CD14-positive monocyte (primary cell): ENCODE measurements at regions not wholly inside any gene's neighbourhood (a gene's known extent, or its start where the extent isn't known, plus 50 kb on each side); places are given as distances from the start of the nearest gene placed in this dataset.
"Not testable (repeated sequence)": the region's sequence is repeated elsewhere in the genome, so short reads cannot be mapped to it uniquely, and the experiment has no call there.

ENCODE experiments used
- DNase-seq, 3 donors: peaks; one replicate each; pipeline ENCODE4 v3.0.0-alpha.2; 2011 to 2022
- H2AFZ ChIP-seq: 2 replicates; pipeline ENCODE4 v1.6.0; 2012; ENCODE audit warnings: mild to moderate bottlenecking, low read depth, low read length, inconsistent platforms; ENCODE audit not compliant: insufficient read depth, poor library complexity, severe bottlenecking
- H3K27ac ChIP-seq, 2 donors: 1 replicate in 1 of 2; 2 replicates in 1 of 2; pipeline ENCODE4 v1.5.1; 2012 to 2013; ENCODE audit warnings: low read length in 2 of 2, control low read depth in 1 of 2, inconsistent platforms in 1 of 2, low read depth in 1 of 2, mild to moderate bottlenecking in 1 of 2
- H3K27me3 ChIP-seq, 2 donors: one replicate each; pipeline versions ENCODE4 v1.6.0 to v1.6.1; 2011 to 2013; ENCODE audit warnings: low read length in 2 of 2; ENCODE audit not compliant: control insufficient read depth in 2 of 2, insufficient read depth in 2 of 2
- H3K36me3 ChIP-seq, 2 donors: replicated peaks in 1 of 2; 1 replicate in 1 of 2; 2 replicates in 1 of 2; pipeline versions ENCODE4 v1.5.1 to v1.6.1; 2012 to 2013; ENCODE audit warnings: low read length in 2 of 2, control low read depth in 1 of 2, inconsistent platforms in 1 of 2, mild to moderate bottlenecking in 1 of 2; ENCODE audit not compliant: insufficient read depth in 2 of 2, control insufficient read depth in 1 of 2
- H3K4me1 ChIP-seq, 2 donors: 1 replicate in 1 of 2; 2 replicates in 1 of 2; pipeline versions ENCODE4 v1.5.1 to v1.6.1; 2012 to 2013; ENCODE audit warnings: low read length in 2 of 2, control low read depth in 1 of 2, inconsistent platforms in 1 of 2, mild to moderate bottlenecking in 1 of 2, moderate library complexity in 1 of 2; ENCODE audit not compliant: insufficient read depth in 2 of 2, control insufficient read depth in 1 of 2
- H3K4me2 ChIP-seq: replicated peaks from 2 replicates; pipeline ENCODE3; 2012; ENCODE audit warnings: low read length, moderate library complexity, mild to moderate bottlenecking; ENCODE audit not compliant: poor library complexity, severe bottlenecking; ENCODE audit errors: extremely low read depth
- H3K4me3 ChIP-seq, 3 experiments: fragments of 200-600 bp in 1 of 3; sonication (generic) in 1 of 3; replicated peaks in 1 of 3; 1 replicate in 2 of 3; 2 replicates in 1 of 3; pipeline ENCODE4 v1.5.1; 2011 to 2013; ENCODE audit warnings: low read length in 3 of 3, mild to moderate bottlenecking in 3 of 3, control low read depth in 2 of 3, low read depth in 2 of 3, inconsistent platforms in 1 of 3, moderate library complexity in 1 of 3
- H3K79me2 ChIP-seq: 2 replicates; pipeline ENCODE4 v1.6.0; 2012; ENCODE audit warnings: mild to moderate bottlenecking, control low read depth, inconsistent platforms, low read length, moderate library complexity; ENCODE audit not compliant: insufficient read depth
- H3K9ac ChIP-seq: 2 replicates; pipeline ENCODE4 v1.6.0; 2017; ENCODE audit warnings: low read length, mild to moderate bottlenecking; ENCODE audit not compliant: insufficient read depth, poor library complexity, severe bottlenecking
- H3K9me3 ChIP-seq, 2 donors: replicated peaks in 1 of 2; 1 replicate in 1 of 2; 2 replicates in 1 of 2; pipeline versions ENCODE4 v1.5.1 to v1.6.1; 2012 to 2013; ENCODE audit warnings: low read length in 2 of 2, control low read depth in 1 of 2; ENCODE audit not compliant: control insufficient read depth in 1 of 2, insufficient read depth in 1 of 2
- H4K20me1 ChIP-seq: 2 replicates; pipeline ENCODE4 v1.6.0; 2012; ENCODE audit warnings: mild to moderate bottlenecking, low read length, control low read depth, moderate library complexity; ENCODE audit not compliant: insufficient read depth
- H3K27ac Mint-ChIP-seq, 7 donors: one replicate each; pipeline ENCODE4 v1.8.0; 2020; ENCODE audit warnings: mild to moderate bottlenecking in 7 of 7, mixed read lengths in 7 of 7, moderate library complexity in 6 of 7, inconsistent platforms in 2 of 7
- H3K27me3 Mint-ChIP-seq, 3 donors: one replicate each; pipeline ENCODE4 v1.8.0; 2021 to 2022; ENCODE audit warnings: low read depth in 3 of 3, mild to moderate bottlenecking in 3 of 3, mixed read lengths in 3 of 3, moderate library complexity in 3 of 3, inconsistent platforms in 1 of 3
- H3K36me3 Mint-ChIP-seq, 2 donors: one replicate each; pipeline ENCODE4 v1.8.0; 2020; ENCODE audit warnings: mixed read lengths in 2 of 2, inconsistent platforms in 1 of 2, mild to moderate bottlenecking in 1 of 2
- H3K4me1 Mint-ChIP-seq: one replicate; pipeline ENCODE4 v1.8.0; 2020; ENCODE audit warnings: mild to moderate bottlenecking, mixed read lengths
- H3K4me3 Mint-ChIP-seq, 2 donors: one replicate each; pipeline ENCODE4 v1.8.0; 2020; ENCODE audit warnings: mild to moderate bottlenecking in 2 of 2, mixed read lengths in 2 of 2, moderate library complexity in 1 of 2
- H3K9me3 Mint-ChIP-seq, 7 donors: one replicate each; pipeline ENCODE4 v1.8.0; 2020 to 2022; ENCODE audit warnings: mixed read lengths in 7 of 7, mild to moderate bottlenecking in 6 of 7, moderate library complexity in 6 of 7, inconsistent platforms in 2 of 7
- CTCF ChIP-seq: fragments of 200-600 bp; IDR thresholded peaks from one replicate; pipeline ENCODE4 v1.8.0; 2022; ENCODE audit warnings: antibody characterized with exemption, mild to moderate bottlenecking
- WGBS: methylation state at CpG from one replicate; pipeline ENCODE4 v1.1.5; 2013; ENCODE audit warnings: missing lambda C conversion rate; ENCODE audit not compliant: insufficient coverage; 5-methylcytosine and 5-hydroxymethylcytosine counted together
- intact Hi-C, 2 donors: fragments of 100-400 bp; cut with micrococcal nuclease; formaldehyde crosslinking; loops; one replicate each; pipeline versions ENCODE4 v1.15.0 to v1.15.1; 2023

DNA sequence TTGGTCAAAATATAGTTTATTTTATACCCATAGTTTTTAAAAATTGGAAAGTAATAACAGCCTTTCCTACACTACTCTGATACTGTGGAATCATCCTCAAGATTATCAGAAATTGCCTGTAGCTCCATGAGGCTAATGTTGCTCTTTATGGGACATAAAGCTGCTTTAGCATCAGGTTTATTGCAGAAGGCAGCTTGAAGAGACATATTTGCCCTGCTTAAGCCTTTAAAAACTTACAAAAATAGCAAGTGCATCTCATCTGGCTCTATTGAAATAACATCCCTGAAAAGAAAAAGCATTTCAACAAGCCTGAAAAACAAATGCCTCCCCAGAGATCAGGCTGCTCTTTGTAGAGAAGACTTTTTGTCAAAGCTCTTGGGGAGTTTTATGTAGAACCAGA is 142.9 kb upstream of the MON1B start:
- H3K4me1 ChIP-seq, result no peaks in the 10 kb centered on the region
- H3K9ac ChIP-seq, result no peak overlapping the region
- H3K9me3 Mint-ChIP-seq, result no peaks in the 10 kb centered on the region
- DNase-seq, result no peak
- no peak for TF ChIP-seq CTCF
- no peaks in the 10 kb centered on the region for H3K27me3 ChIP-seq
- H4K20me1 ChIP-seq, result no peaks in the 10 kb centered on the region
- H2AFZ ChIP-seq, result no peak overlapping the region
- no peaks in the 10 kb centered on the region for H3K9me3 ChIP-seq
- intact Hi-C loops, result no loop called here
- H3K4me2 ChIP-seq, result no peak overlapping the region
- no peaks in the 10 kb centered on the region for H3K79me2 ChIP-seq
- no peak overlapping the region for H3K4me3 ChIP-seq
- no peak overlapping the region for H3K27ac ChIP-seq
- no peak overlapping the region for H3K4me3 Mint-ChIP-seq
- no peaks in the 10 kb centered on the region for H3K36me3 Mint-ChIP-seq
- no peaks in the 10 kb centered on the region for H3K4me1 Mint-ChIP-seq
- no peaks in the 10 kb centered on the region for H3K36me3 ChIP-seq
- no peak overlapping the region for H3K27ac Mint-ChIP-seq
- peaks cover 0 to 4% (median 2%) of the 10 kb centered on the region in 3 donors for H3K27me3 Mint-ChIP-seq

GRCh38 chr16:77049577-77049976 is 141.4 kb upstream of the MON1B start:
- intact Hi-C loops, result no loop called here
- peaks cover 0 to 4% (median 2%) of the 10 kb centered on the region in 3 donors for H3K27me3 Mint-ChIP-seq
- H4K20me1 ChIP-seq, result no peaks in the 10 kb centered on the region
- H3K4me1 Mint-ChIP-seq, result no peaks in the 10 kb centered on the region
- no peak overlapping the region for H3K4me2 ChIP-seq
- no peak overlapping the region for H3K27ac ChIP-seq
- peak overlapping the region in 1 of 7 donors; percentile 76 for H3K27ac Mint-ChIP-seq
- TF ChIP-seq CTCF, result no peak
- no peaks in the 10 kb centered on the region for H3K27me3 ChIP-seq
- no peaks in the 10 kb centered on the region for H3K9me3 ChIP-seq
- H3K9me3 Mint-ChIP-seq, result peaks cover 0 to 2% (median 0%) of the 10 kb centered on the region in 7 donors
- no peaks in the 10 kb centered on the region for H3K4me1 ChIP-seq
- H3K36me3 Mint-ChIP-seq, result no peaks in the 10 kb centered on the region
- H3K4me3 Mint-ChIP-seq, result no peak overlapping the region
- no peak overlapping the region for H3K9ac ChIP-seq
- 82% methylated on average over 2 of the region's 4 CpGs for WGBS
- H3K36me3 ChIP-seq, result no peaks in the 10 kb centered on the region
- H3K4me3 ChIP-seq, result no peak overlapping the region
- DNase-seq, result no peak
- H2AFZ ChIP-seq, result no peak overlapping the region
- no peaks in the 10 kb centered on the region for H3K79me2 ChIP-seq

DNA sequence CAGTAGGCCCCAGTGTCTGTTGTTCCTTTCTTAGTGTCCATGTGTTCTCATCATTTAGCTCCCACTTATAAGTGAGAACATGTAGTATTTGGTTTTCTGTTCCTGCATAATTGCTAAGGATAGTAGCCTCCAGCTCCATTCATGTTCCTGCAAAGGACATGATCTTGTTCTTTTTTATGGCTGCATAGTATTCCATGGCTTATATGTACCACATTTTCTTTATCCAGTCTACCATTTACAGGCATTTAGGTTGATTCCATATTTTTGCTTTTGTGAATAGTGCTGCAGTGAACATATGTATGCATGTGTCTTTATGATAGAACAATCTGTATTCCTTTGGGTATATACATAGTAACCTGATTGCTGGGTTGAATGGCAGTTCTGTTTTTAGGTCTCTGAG is 134.4 kb upstream of the MON1B start:
- H3K36me3 ChIP-seq, H3K4me3 Mint-ChIP-seq, H2AFZ ChIP-seq, H3K9ac ChIP-seq, H3K4me1 ChIP-seq, H3K4me2 ChIP-seq, H3K4me1 Mint-ChIP-seq, H3K9me3 ChIP-seq, H3K27me3 ChIP-seq, DNase-seq, H3K27me3 Mint-ChIP-seq, intact Hi-C loops, H3K27ac ChIP-seq, H3K4me3 ChIP-seq, H4K20me1 ChIP-seq, H3K79me2 ChIP-seq, H3K9me3 Mint-ChIP-seq, H3K27ac Mint-ChIP-seq, H3K36me3 Mint-ChIP-seq: not testable (repeated sequence)
